ENCODE measurements at regions not wholly inside any gene's neighbourhood (a gene's known extent, or its start where the extent isn't known, plus 50 kb on each side); places are given as distances from the start of the nearest gene placed in this dataset.
"Not testable (repeated sequence)": the region's sequence is repeated elsewhere in the genome, so short reads cannot be mapped to it uniquely, and the experiment has no call there.

GRCh38 chr16:18725321-18725720, 64.8 kb downstream of the RPS15A start:
- H3K36me3 Mint-ChIP-seq; H3K27me3 Mint-ChIP-seq (ENCODE audit: low read depth); H3K4me3 Mint-ChIP-seq; POLR2A ChIA-PET; ATAC-seq; H3K27ac Mint-ChIP-seq; DNase-seq (ENCODE audit: low spot score); H3K4me1 Mint-ChIP-seq; H3K9me3 Mint-ChIP-seq; CTCF ChIA-PET: not testable (repeated sequence)

DNA sequence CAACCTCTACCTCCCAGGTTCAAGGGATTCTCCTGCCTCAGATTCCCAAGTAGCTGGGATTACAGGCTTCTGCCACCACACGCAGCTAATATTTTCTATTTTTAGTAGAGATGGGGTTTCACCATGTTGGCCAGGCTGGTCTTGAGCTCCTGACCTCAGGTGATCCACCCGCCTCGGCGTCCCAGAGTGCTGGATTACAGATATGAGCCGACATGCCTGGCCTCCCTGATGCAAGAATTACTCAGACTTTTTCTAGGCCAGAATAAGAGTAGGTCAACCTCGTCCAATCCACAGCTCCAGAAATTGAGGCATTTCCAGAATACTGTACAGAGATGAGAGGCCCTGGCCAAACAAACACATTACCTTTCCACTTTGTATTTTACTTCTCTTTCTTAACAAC, 70.2 kb downstream of the RPS15A start:
- POLR2A ChIA-PET, result not testable (repeated sequence)

GRCh38 chr16:18712580-18712979, 77.6 kb downstream of the RPS15A start:
- CTCF ChIA-PET; H3K36me3 Mint-ChIP-seq; H3K27ac Mint-ChIP-seq; ATAC-seq; H3K9me3 Mint-ChIP-seq; H3K4me1 Mint-ChIP-seq; H3K4me3 Mint-ChIP-seq; DNase-seq (ENCODE audit: low spot score); POLR2A ChIA-PET: not testable (repeated sequence)
- peaks cover 19% of the 10 kb centered on the region for H3K27me3 Mint-ChIP-seq (ENCODE audit: low read depth)

More for the DNA sequence above, 70.2 kb downstream of the RPS15A start:
- ATAC-seq; H3K27me3 Mint-ChIP-seq (ENCODE audit: low read depth); H3K27ac Mint-ChIP-seq; H3K9me3 Mint-ChIP-seq; DNase-seq (ENCODE audit: low spot score); H3K36me3 Mint-ChIP-seq; CTCF ChIA-PET; H3K4me1 Mint-ChIP-seq; H3K4me3 Mint-ChIP-seq: not testable (repeated sequence)

DNA sequence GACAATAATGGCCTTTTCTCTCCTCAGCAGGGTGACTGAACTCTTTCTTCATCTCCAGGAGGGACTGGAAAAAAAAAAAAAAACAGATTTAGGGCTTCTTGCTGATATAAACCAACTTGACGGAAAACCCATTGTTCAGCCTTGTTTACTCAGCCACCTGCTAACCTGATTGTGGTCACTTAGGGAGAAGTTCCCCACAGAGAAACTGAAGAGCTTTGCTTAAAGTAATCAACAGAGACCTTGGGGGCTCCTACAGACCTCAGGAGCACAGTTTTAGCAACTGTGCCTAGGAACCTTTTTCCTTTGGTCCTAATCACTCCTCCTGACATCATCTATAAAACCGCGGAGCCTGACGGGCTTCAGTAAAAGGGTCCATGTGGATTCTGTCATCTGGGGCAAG, 79.5 kb downstream of the RPS15A start:
- POLR2A ChIA-PET; H3K9me3 Mint-ChIP-seq; CTCF ChIA-PET; DNase-seq (ENCODE audit: low spot score); H3K4me1 Mint-ChIP-seq; H3K36me3 Mint-ChIP-seq; H3K4me3 Mint-ChIP-seq; H3K27ac Mint-ChIP-seq: not testable (repeated sequence)
- ATAC-seq, result peak; percentile 70
- peaks cover 28% of the 10 kb centered on the region for H3K27me3 Mint-ChIP-seq (ENCODE audit: low read depth)

DNA sequence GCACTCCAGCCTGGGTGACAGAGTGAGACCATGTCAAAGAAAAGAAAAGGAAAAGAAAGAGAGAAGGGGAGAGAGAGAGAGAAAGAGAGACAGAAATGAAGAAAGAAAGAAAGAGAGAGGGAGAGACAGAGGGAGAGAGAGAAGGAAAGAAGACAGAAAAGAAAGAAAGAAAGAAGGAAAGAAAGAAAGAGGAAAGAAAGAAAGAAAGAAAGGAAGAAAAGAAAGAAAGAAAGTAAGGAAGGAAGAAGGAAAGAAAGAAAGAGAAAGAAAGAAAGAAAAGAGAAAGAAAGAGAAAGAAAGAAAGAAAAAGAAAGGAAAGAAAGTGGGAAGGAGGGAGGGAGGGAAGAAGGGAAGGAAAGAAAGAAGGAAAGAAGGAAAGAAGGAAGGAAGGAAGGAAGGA, 88.9 kb downstream of the RPS15A start:
- H3K4me1 Mint-ChIP-seq; CTCF ChIA-PET; H3K27ac Mint-ChIP-seq; POLR2A ChIA-PET; H3K9me3 Mint-ChIP-seq; H3K4me3 Mint-ChIP-seq; H3K36me3 Mint-ChIP-seq; DNase-seq (ENCODE audit: low spot score); ATAC-seq: not testable (repeated sequence)
- peaks cover 16% of the 10 kb centered on the region for H3K27me3 Mint-ChIP-seq (ENCODE audit: low read depth)

DNA sequence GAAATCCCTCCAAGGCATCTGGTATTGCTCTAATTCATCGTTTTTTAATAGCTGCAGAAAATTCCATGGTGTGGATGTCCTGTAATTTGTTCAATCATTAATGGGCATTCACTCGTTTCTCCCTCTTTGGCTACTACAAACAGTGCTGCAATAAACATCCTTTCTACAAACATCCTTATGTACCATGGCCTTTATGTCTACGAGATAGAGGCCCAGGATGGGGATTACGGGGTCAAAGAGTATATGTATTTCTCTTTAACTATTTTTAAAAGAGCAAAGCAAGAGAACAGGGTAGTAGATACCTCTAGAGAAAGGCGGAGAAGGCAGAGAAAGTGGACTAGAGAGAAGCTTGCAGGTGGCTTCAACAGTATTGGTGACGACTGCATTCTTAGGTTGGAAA, 94.1 kb downstream of the RPS15A start:
- DNase-seq (ENCODE audit: low spot score); ATAC-seq; H3K4me1 Mint-ChIP-seq; H3K27me3 Mint-ChIP-seq (ENCODE audit: low read depth); CTCF ChIA-PET; POLR2A ChIA-PET; H3K9me3 Mint-ChIP-seq; H3K36me3 Mint-ChIP-seq; H3K27ac Mint-ChIP-seq; H3K4me3 Mint-ChIP-seq: not testable (repeated sequence)

GRCh38 chr16:18686079-18686968, 103.8 kb downstream of the RPS15A start:
- DNase-seq (ENCODE audit: low spot score), result not testable (repeated sequence)

GRCh38 chr16:18645784-18646183, 83.9 kb upstream of the NOMO2 start:
- H3K9me3 Mint-ChIP-seq; H3K36me3 Mint-ChIP-seq; CTCF ChIA-PET; ATAC-seq; H3K4me1 Mint-ChIP-seq; H3K27me3 Mint-ChIP-seq (ENCODE audit: low read depth); DNase-seq (ENCODE audit: low spot score); POLR2A ChIA-PET; H3K27ac Mint-ChIP-seq; H3K4me3 Mint-ChIP-seq: not testable (repeated sequence)

More at GRCh38 chr16:18686079-18686968, 103.8 kb downstream of the RPS15A start:
- H3K4me1 Mint-ChIP-seq; POLR2A ChIA-PET; H3K27ac Mint-ChIP-seq; H3K27me3 Mint-ChIP-seq (ENCODE audit: low read depth); ATAC-seq; CTCF ChIA-PET; H3K9me3 Mint-ChIP-seq; H3K36me3 Mint-ChIP-seq; H3K4me3 Mint-ChIP-seq: not testable (repeated sequence)

DNA sequence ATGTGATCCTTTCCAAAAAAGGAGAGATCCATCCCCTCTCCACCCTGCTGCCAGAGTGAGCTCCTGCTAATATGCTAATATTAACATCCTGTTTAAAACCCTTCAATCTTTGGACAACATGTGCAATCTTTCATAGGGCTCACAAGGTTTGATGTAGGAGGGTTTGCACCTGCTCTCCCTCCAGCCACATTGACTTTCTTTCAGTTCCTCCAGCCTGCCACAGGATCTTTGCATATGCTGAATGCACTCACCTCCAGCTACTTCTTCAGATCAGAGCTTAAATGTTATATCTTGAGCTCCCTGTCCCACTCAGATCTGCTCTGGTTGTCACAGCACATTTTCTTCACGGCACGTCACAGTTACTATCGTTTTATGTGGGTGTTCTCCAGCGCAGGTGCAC, 75.0 kb upstream of the NOMO2 start:
- H3K27me3 Mint-ChIP-seq (ENCODE audit: low read depth); DNase-seq (ENCODE audit: low spot score); POLR2A ChIA-PET; ATAC-seq; H3K4me3 Mint-ChIP-seq; H3K27ac Mint-ChIP-seq; CTCF ChIA-PET; H3K4me1 Mint-ChIP-seq; H3K36me3 Mint-ChIP-seq; H3K9me3 Mint-ChIP-seq: not testable (repeated sequence)

DNA sequence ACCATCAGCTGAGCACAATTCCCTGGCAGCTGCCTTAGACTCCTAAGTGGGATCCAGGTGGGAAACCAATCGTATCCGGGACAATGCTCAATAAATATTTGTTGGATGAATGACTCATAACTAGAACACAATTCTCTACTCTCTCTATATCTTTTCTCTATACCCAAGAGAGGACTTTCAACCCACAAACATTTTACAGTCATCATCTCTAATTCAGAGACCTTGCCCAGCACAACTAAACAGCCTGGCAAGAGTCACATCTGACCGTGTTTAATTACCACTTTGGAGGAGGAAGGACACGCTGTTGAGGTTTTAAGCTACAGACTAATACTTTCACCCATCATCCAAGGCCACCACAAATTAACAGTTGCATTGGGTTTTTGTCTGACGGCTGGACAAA, 74.3 kb upstream of the NOMO2 start:
- POLR2A ChIA-PET; H3K4me3 Mint-ChIP-seq; H3K4me1 Mint-ChIP-seq; H3K36me3 Mint-ChIP-seq; DNase-seq (ENCODE audit: low spot score); ATAC-seq; CTCF ChIA-PET; H3K27me3 Mint-ChIP-seq (ENCODE audit: low read depth); H3K9me3 Mint-ChIP-seq; H3K27ac Mint-ChIP-seq: not testable (repeated sequence)

- H3K4me3 Mint-ChIP-seq; H3K36me3 Mint-ChIP-seq; H3K9me3 Mint-ChIP-seq; H3K27me3 Mint-ChIP-seq (ENCODE audit: low read depth); DNase-seq (ENCODE audit: low spot score); POLR2A ChIA-PET; H3K27ac Mint-ChIP-seq; CTCF ChIA-PET; H3K4me1 Mint-ChIP-seq; ATAC-seq: not testable (repeated sequence)
Observed at GRCh38 chr16:18634981-18635380, 73.1 kb upstream of the NOMO2 start.

DNA sequence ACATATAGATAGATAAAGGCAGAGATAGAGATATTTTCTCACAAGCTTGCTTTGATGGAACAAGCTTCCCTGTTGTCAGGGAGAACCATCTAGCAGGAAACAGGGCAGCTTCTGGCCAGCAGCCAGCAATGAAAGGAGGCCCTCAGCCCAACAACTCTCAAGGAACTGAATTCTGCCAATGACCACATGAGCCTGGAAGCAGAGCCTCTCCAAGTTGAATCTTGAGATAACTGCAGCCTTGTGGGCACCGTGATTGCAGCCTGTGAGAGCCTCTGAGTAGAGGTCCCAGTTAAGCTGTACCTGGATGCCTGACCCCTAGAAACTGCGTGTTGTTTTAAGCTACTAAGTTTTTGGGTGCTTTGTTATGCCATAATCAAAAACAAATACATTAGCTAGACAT, 69.8 kb upstream of the NOMO2 start:
- H3K9me3 Mint-ChIP-seq, H3K36me3 Mint-ChIP-seq, CTCF ChIA-PET: not testable (repeated sequence)

GRCh38 chr16:18616993-18617392, 55.1 kb upstream of the NOMO2 start:
- H3K36me3 Mint-ChIP-seq; H3K9me3 Mint-ChIP-seq; H3K27ac Mint-ChIP-seq; CTCF ChIA-PET; H3K4me3 Mint-ChIP-seq; H3K27me3 Mint-ChIP-seq (ENCODE audit: low read depth); H3K4me1 Mint-ChIP-seq; POLR2A ChIA-PET: not testable (repeated sequence)
- ATAC-seq (0 out of 2 replicates have a peak, but pooled peaks have one; percentile 24), DNase-seq (ENCODE audit: low spot score) (peak; percentile 11)

More for the DNA sequence above, 69.8 kb upstream of the NOMO2 start:
- H3K4me1 Mint-ChIP-seq; H3K27me3 Mint-ChIP-seq (ENCODE audit: low read depth); H3K27ac Mint-ChIP-seq; DNase-seq (ENCODE audit: low spot score); H3K4me3 Mint-ChIP-seq; POLR2A ChIA-PET; ATAC-seq: not testable (repeated sequence)
